Erythroblast (primary cell): ENCODE measurements at regions not wholly inside any gene's neighbourhood (a gene's known extent, or its start where the extent isn't known, plus 50 kb on each side); places are given as distances from the start of the nearest gene placed in this dataset.
"Not testable (repeated sequence)": the region's sequence is repeated elsewhere in the genome, so short reads cannot be mapped to it uniquely, and the experiment has no call there.

ENCODE experiments used
- GATA1 ChIP-seq: IDR thresholded peaks from 2 replicates; pipeline ENCODE4 v1.6.1; 2011; ENCODE audit warnings: low read depth, mild to moderate bottlenecking, control low read depth, low read length, moderate library complexity
- POLR2A ChIP-seq: IDR thresholded peaks from 2 replicates; pipeline ENCODE4 v1.6.1; 2011; ENCODE audit warnings: mild to moderate bottlenecking, low read length

DNA sequence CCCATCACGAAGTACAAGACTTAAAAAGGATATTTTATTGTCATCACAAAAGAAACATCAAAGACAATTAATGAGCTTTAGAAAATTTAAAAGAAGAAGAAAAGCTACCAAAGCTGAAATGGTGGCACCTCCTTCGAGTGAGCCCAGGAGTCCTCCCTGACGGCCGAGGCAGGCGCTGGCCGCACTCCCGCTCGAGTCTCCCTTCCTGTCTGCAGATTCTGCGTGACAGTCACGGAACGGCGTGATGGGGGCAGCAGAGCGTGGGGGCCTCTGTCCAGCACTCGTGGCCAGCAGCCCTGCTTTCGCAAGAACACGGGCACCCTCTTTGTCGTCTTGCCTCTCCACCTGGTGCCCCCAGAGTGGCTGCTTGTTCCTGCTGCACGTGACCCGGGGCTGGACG is 209.9 kb downstream of the TMEM121 start:
- TF ChIP-seq POLR2A, GATA1: not testable (repeated sequence)
